DND-41 (cell line): ENCODE measurements at regions not wholly inside any gene's neighbourhood (a gene's known extent, or its start where the extent isn't known, plus 50 kb on each side); places are given as distances from the start of the nearest gene placed in this dataset.
A peak's percentile ranks its signal among the peaks of the same experiment; 100 is the strongest.

Experiments used
- ATAC-seq: fragments of 200-7000 bp; cut with Tn5 transposase; 3 replicates; pipeline ENCODE4 v1.9.1; 2021; ENCODE audit warnings: low read depth; ENCODE audit not compliant: insufficient read depth
- DNase-seq: peaks from one replicate; pipeline ENCODE4 v3.0.0-alpha.2; 2020
- H2AFZ ChIP-seq: 2 replicates; pipeline ENCODE4 v1.6.0; 2012; ENCODE audit warnings: low read depth, low read length
- H3K27ac ChIP-seq: 2 replicates; pipeline ENCODE4 v1.5.1; 2012; ENCODE audit warnings: low read length, inconsistent platforms
- H3K27me3 ChIP-seq: fragments of 200-600 bp; sonication (generic); 2 replicates; pipeline ENCODE4 v1.6.0; 2012; ENCODE audit warnings: low read length, mild to moderate bottlenecking, inconsistent platforms; ENCODE audit not compliant: insufficient read depth, poor library complexity
- H3K36me3 ChIP-seq: 2 replicates; pipeline ENCODE4 v1.5.1; 2012; ENCODE audit warnings: low read length, inconsistent platforms; ENCODE audit not compliant: insufficient read depth
- H3K4me1 ChIP-seq: 2 replicates; pipeline ENCODE4 v1.5.1; 2012; ENCODE audit warnings: mild to moderate bottlenecking, low read length; ENCODE audit not compliant: insufficient read depth
- H3K4me2 ChIP-seq: 2 replicates; pipeline ENCODE4 v1.6.0; 2012; ENCODE audit warnings: mild to moderate bottlenecking, moderate library complexity, low read length, inconsistent platforms; ENCODE audit not compliant: insufficient read depth
- H3K4me3 ChIP-seq, 2 experiments: fragments of 200-600 bp in 1 of 2; shearing (Covaris generic) in 1 of 2; 2 replicates each; pipeline ENCODE4 v1.5.1; 2012 to 2016; ENCODE audit warnings: inconsistent platforms in 2 of 2, low read length in 2 of 2, mild to moderate bottlenecking in 2 of 2, low read depth in 1 of 2, moderate library complexity in 1 of 2
- H3K79me2 ChIP-seq: 2 replicates; pipeline ENCODE4 v1.6.0; 2012; ENCODE audit warnings: low read length, inconsistent platforms; ENCODE audit not compliant: insufficient read depth
- H3K9ac ChIP-seq: 2 replicates; pipeline ENCODE4 v1.6.0; 2012; ENCODE audit warnings: low read depth, mild to moderate bottlenecking, inconsistent platforms, low read length, moderate library complexity
- H3K9me3 ChIP-seq: 2 replicates; pipeline ENCODE4 v1.5.1; 2012; ENCODE audit warnings: low read length, moderate library complexity, mild to moderate bottlenecking, inconsistent platforms; ENCODE audit not compliant: insufficient read depth, severe bottlenecking
- H4K20me1 ChIP-seq: 2 replicates; pipeline ENCODE4 v1.6.0; 2012; ENCODE audit warnings: low read length; ENCODE audit not compliant: insufficient read depth
- CTCF ChIP-seq: IDR thresholded peaks from 2 replicates; pipeline ENCODE4 v1.5.1; 2012; ENCODE audit warnings: borderline replicate concordance, low read length, moderate library complexity, mild to moderate bottlenecking; ENCODE audit not compliant: poor library complexity, severe bottlenecking; ENCODE audit errors: extremely low read depth
- EZH2 ChIP-seq: IDR thresholded peaks from 3 replicates; pipeline ENCODE4 v1.6.1; 2012; ENCODE audit warnings: borderline replicate concordance, low read depth, mild to moderate bottlenecking, moderate library complexity, low read length, inconsistent platforms; ENCODE audit not compliant: severe bottlenecking

- Histone ChIP-seq H3K27ac (no peak overlapping the region), H3K4me3 (no peak overlapping the region), H3K79me2 (no peaks in the 10 kb centered on the region), H3K9me3 (no peaks in the 10 kb centered on the region), H2AFZ (no peak overlapping the region), H3K4me1 (no peaks in the 10 kb centered on the region), H4K20me1 (no peaks in the 10 kb centered on the region), H3K4me2 (no peak overlapping the region), H3K36me3 (no peaks in the 10 kb centered on the region), H3K9ac (no peak overlapping the region), H3K27me3 (no peaks in the 10 kb centered on the region)
- TF ChIP-seq EZH2 = no peak
- peak; percentile 66 for TF ChIP-seq CTCF
- ATAC-seq (peak; percentile 66), DNase-seq (peak; percentile 11)
Observed at GRCh38 chr2:56130463-56131070, 53.2 kb upstream of the CCDC85A start.

GRCh38 chr2:56132138-56132537 lies 51.7 kb upstream of the CCDC85A start:
- ATAC-seq (peak; percentile 47; the same call in 1 of the 3 replicates), DNase-seq (no peak)
- Histone ChIP-seq H3K27ac (no peak overlapping the region), H4K20me1 (no peaks in the 10 kb centered on the region), H3K36me3 (no peaks in the 10 kb centered on the region), H3K79me2 (no peaks in the 10 kb centered on the region), H3K27me3 (no peaks in the 10 kb centered on the region), H3K4me3 (no peak overlapping the region), H3K4me1 (no peaks in the 10 kb centered on the region), H3K9me3 (no peaks in the 10 kb centered on the region), H3K9ac (no peak overlapping the region), H2AFZ (no peak overlapping the region), H3K4me2 (no peak overlapping the region)
- TF ChIP-seq CTCF (peak; percentile 62), EZH2 (no peak)

GRCh38 chr2:56133441-56133840 lies 50.3 kb upstream of the CCDC85A start:
- no peaks in the 10 kb centered on the region for H3K36me3 ChIP-seq
- no peak overlapping the region for H2AFZ ChIP-seq
- H3K4me1 ChIP-seq = no peaks in the 10 kb centered on the region
- no peak overlapping the region for H3K4me2 ChIP-seq
- H3K4me3 ChIP-seq = no peak overlapping the region
- no peak overlapping the region for H3K9ac ChIP-seq
- no peaks in the 10 kb centered on the region for H3K79me2 ChIP-seq
- no peak for TF ChIP-seq EZH2
- no peak for TF ChIP-seq CTCF
- H4K20me1 ChIP-seq = no peaks in the 10 kb centered on the region
- ATAC-seq = no peak
- no peaks in the 10 kb centered on the region for H3K9me3 ChIP-seq
- DNase-seq = no peak
- H3K27ac ChIP-seq = no peak overlapping the region
- H3K27me3 ChIP-seq = no peaks in the 10 kb centered on the region
